ENCODE measurements at regions not wholly inside any gene's neighbourhood (a gene's known extent, or its start where the extent isn't known, plus 50 kb on each side); places are given as distances from the start of the nearest gene placed in this dataset.

- TF ChIP-seq, protein P1, sequence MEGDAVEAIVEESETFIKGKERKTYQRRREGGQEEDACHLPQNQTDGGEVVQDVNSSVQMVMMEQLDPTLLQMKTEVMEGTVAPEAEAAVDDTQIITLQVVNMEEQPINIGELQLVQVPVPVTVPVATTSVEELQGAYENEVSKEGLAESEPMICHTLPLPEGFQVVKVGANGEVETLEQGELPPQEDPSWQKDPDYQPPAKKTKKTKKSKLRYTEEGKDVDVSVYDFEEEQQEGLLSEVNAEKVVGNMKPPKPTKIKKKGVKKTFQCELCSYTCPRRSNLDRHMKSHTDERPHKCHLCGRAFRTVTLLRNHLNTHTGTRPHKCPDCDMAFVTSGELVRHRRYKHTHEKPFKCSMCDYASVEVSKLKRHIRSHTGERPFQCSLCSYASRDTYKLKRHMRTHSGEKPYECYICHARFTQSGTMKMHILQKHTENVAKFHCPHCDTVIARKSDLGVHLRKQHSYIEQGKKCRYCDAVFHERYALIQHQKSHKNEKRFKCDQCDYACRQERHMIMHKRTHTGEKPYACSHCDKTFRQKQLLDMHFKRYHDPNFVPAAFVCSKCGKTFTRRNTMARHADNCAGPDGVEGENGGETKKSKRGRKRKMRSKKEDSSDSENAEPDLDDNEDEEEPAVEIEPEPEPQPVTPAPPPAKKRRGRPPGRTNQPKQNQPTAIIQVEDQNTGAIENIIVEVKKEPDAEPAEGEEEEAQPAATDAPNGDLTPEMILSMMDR (IDR thresholded peaks at IDR 0.05), result no peak
- no peak for TF ChIP-seq POLR2A (IDR thresholded peaks at IDR 0.05)
Measured at GRCh38 chr13:85610024-85610423, 189.2 kb downstream of the SLITRK6 start.
